Liver (tissue), 8 donors: ENCODE measurements at regions not wholly inside any gene's neighbourhood (a gene's known extent, or its start where the extent isn't known, plus 50 kb on each side); places are given as distances from the start of the nearest gene placed in this dataset.

Experiments used
- DNase-seq: peaks from one replicate; pipeline ENCODE4 v3.0.0-alpha.2; 2017; ENCODE audit warnings: low spot score
- H3K27ac ChIP-seq, 2 donors: one replicate each; pipeline ENCODE4 v1.7.0; 2013; ENCODE audit warnings: inconsistent platforms in 2 of 2, low read length in 2 of 2, control low read depth in 1 of 2, low read depth in 1 of 2, mild to moderate bottlenecking in 1 of 2
- H3K27me3 ChIP-seq, 4 donors: one replicate each; pipeline versions ENCODE4 v1.6.1 to v1.7.0; 2013; ENCODE audit warnings: low read length in 3 of 4, inconsistent platforms in 1 of 4, mild to moderate bottlenecking in 1 of 4, moderate library complexity in 1 of 4; ENCODE audit not compliant: control insufficient read depth in 4 of 4, insufficient read depth in 4 of 4
- H3K36me3 ChIP-seq, 4 donors: one replicate each; pipeline versions ENCODE4 v1.6.1 to v1.7.0; 2013; ENCODE audit warnings: low read length in 3 of 4, mild to moderate bottlenecking in 3 of 4, low read depth in 1 of 4, moderate library complexity in 1 of 4; ENCODE audit not compliant: control insufficient read depth in 4 of 4, insufficient read depth in 3 of 4
- H3K4me1 ChIP-seq, 4 donors: one replicate each; pipeline versions ENCODE4 v1.6.1 to v1.7.0; 2013; ENCODE audit warnings: low read length in 3 of 4, mild to moderate bottlenecking in 3 of 4, moderate library complexity in 1 of 4; ENCODE audit not compliant: control insufficient read depth in 4 of 4, insufficient read depth in 4 of 4
- H3K4me3 ChIP-seq, 3 donors: one replicate each; pipeline versions ENCODE4 v1.6.1 to v1.7.0; 2013; ENCODE audit warnings: low read length in 3 of 3, control low read depth in 1 of 3, low read depth in 1 of 3, mild to moderate bottlenecking in 1 of 3
- H3K9ac ChIP-seq, 2 donors: one replicate each; pipeline ENCODE4 v1.7.0; 2013; ENCODE audit warnings: low read length in 2 of 2, mild to moderate bottlenecking in 2 of 2, moderate library complexity in 2 of 2, control low read depth in 1 of 2, low read depth in 1 of 2
- H3K9me3 ChIP-seq, 4 donors: one replicate each; pipeline versions ENCODE4 v1.6.1 to v1.7.0; 2013; ENCODE audit warnings: low read length in 3 of 4; ENCODE audit not compliant: control insufficient read depth in 4 of 4
- CTCF ChIP-seq: fragments of 150-350 bp; IDR thresholded peaks from 2 replicates; pipeline ENCODE4 v1.5.1; 2017; ENCODE audit warnings: improper control_type of control experiment, low read depth, low read length; ENCODE audit not compliant: missing input control
- EGR1 ChIP-seq, 2 donors: IDR thresholded peaks; 2 replicates each; pipeline ENCODE4 v1.6.1; 2016 to 2018; ENCODE audit warnings: antibody characterized with exemption in 2 of 2, low read depth in 2 of 2
- FOXA1 ChIP-seq: IDR thresholded peaks from 2 replicates; pipeline ENCODE4 v1.6.1; 2016; ENCODE audit warnings: antibody characterized with exemption
- FOXA2 ChIP-seq: IDR thresholded peaks from 2 replicates; pipeline ENCODE4 v1.6.1; 2016; ENCODE audit warnings: antibody characterized with exemption
- GABPA ChIP-seq, 2 donors: IDR thresholded peaks in 1 of 2; conservative IDR thresholded peaks in 1 of 2; 2 replicates each; pipeline ENCODE4 v1.6.1; 2016; ENCODE audit warnings: antibody characterized with exemption in 2 of 2, mild to moderate bottlenecking in 1 of 2, moderate library complexity in 1 of 2
- HNF4A ChIP-seq, 2 donors: conservative IDR thresholded peaks; 2 replicates each; pipeline ENCODE4 v1.6.1; 2016; ENCODE audit warnings: antibody characterized with exemption in 2 of 2, mild to moderate bottlenecking in 2 of 2
- HNF4G ChIP-seq: IDR thresholded peaks from 2 replicates; pipeline ENCODE4 v1.6.1; 2016; ENCODE audit warnings: antibody characterized with exemption
- JUND ChIP-seq, 2 donors: IDR thresholded peaks; 2 replicates each; pipeline ENCODE4 v1.6.1; 2016; ENCODE audit warnings: antibody characterized with exemption in 2 of 2
- NR2F2 ChIP-seq: IDR thresholded peaks from 2 replicates; pipeline ENCODE4 v1.6.1; 2016; ENCODE audit warnings: antibody characterized with exemption
- RAD21 ChIP-seq, 2 donors: IDR thresholded peaks; 2 replicates each; pipeline ENCODE4 v1.6.1; 2016; ENCODE audit warnings: antibody characterized with exemption in 2 of 2, mild to moderate bottlenecking in 2 of 2
- REST ChIP-seq: IDR thresholded peaks from 2 replicates; pipeline ENCODE4 v1.6.1; 2016; ENCODE audit warnings: antibody characterized with exemption, mild to moderate bottlenecking
- RXRA ChIP-seq, 2 donors: IDR thresholded peaks; 2 replicates each; pipeline ENCODE4 v1.6.1; 2017 to 2018; ENCODE audit warnings: antibody characterized with exemption in 2 of 2, mild to moderate bottlenecking in 1 of 2
- SP1 ChIP-seq: IDR thresholded peaks from 2 replicates; pipeline ENCODE4 v1.6.1; 2018; ENCODE audit warnings: antibody characterized with exemption, mild to moderate bottlenecking
- TAF1 ChIP-seq: conservative IDR thresholded peaks from 2 replicates; pipeline ENCODE4 v1.6.1; 2016; ENCODE audit warnings: antibody characterized with exemption, mild to moderate bottlenecking
- YY1 ChIP-seq: IDR thresholded peaks from 2 replicates; pipeline ENCODE4 v1.6.1; 2016; ENCODE audit warnings: antibody characterized with exemption, mild to moderate bottlenecking
- ZBTB33 ChIP-seq: IDR thresholded peaks from 2 replicates; pipeline ENCODE4 v1.6.1; 2016; ENCODE audit warnings: antibody characterized with exemption
- WGBS: extraction: QIAGEN DNeasy Blood & Tissue Kit; methylation state at CpG from one replicate; pipeline ENCODE4 v1.1.7; 2013; 5-methylcytosine and 5-hydroxymethylcytosine counted together
- TF ChIP-seq, protein P1 (sequence below): IDR thresholded peaks from 2 replicates; pipeline ENCODE4 v1.6.1; 2016; ENCODE audit warnings: antibody characterized with exemption
- donor health status: healthy.
- donor health status: healthy.
- donor health status: healthy.
- donor health status: healthy.
- donor health status: healthy.

GRCh38 chr3:95971573-95971972 lies 842.8 kb upstream of the EPHA6 start:
- no peaks in the 10 kb centered on the region for H3K4me1 ChIP-seq
- H3K27ac ChIP-seq = no peak overlapping the region
- no peak overlapping the region for H3K4me3 ChIP-seq
- 83% methylated on average over 2 of the region's 2 CpGs for WGBS
- DNase-seq = no peak
- TF ChIP-seq CTCF (no peak), ZBTB33 (no peak), SP1 (no peak), HNF4G (no peak), FOXA1 (no peak), HNF4A (conservative IDR thresholded peaks at IDR 0.05) (no peak), YY1 (no peak), FOXA2 (no peak), REST (no peak), JUND (IDR thresholded peaks at IDR 0.05) (no peak), GABPA (IDR thresholded peaks at IDR 0.05 in 1 of 2, conservative IDR thresholded peaks at IDR 0.05 in 1 of 2) (no peak), TAF1 (no peak), RAD21 (IDR thresholded peaks at IDR 0.05) (no peak), RXRA (IDR thresholded peaks at IDR 0.05) (no peak), NR2F2 (no peak), EGR1 (IDR thresholded peaks at IDR 0.05; ENCODE audit: low read depth in 2 of 2) (no peak)
- TF ChIP-seq, protein P1, sequence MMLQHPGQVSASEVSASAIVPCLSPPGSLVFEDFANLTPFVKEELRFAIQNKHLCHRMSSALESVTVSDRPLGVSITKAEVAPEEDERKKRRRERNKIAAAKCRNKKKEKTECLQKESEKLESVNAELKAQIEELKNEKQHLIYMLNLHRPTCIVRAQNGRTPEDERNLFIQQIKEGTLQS = no peak
- no peaks in the 10 kb centered on the region for H3K36me3 ChIP-seq
- H3K9ac ChIP-seq = no peak overlapping the region
- H3K27me3 ChIP-seq = no peaks in the 10 kb centered on the region
- no peaks in the 10 kb centered on the region for H3K9me3 ChIP-seq

DNA sequence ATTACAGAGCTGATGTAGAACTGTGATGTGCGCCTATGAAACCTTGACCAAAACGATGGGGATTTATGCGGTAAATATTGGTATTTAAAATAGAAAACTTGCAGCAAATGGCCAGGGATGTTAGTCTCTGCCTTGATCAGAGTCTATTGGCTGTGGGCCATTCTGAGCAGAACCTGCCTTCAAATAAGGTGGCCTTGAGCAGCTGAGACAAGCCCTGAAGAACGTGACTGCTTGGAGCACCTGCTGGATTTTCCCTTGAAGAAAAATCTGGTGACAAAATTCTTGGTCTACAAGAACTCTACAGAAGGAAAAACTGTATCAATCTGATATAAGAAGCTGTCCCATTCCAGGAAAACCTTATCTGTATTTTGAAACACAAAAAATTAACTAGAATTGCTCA lies 820.1 kb upstream of the EPHA6 start:
- WGBS = 75% methylated on average over 4 of the region's 4 CpGs
- H3K27ac ChIP-seq = no peak overlapping the region
- H3K27me3 ChIP-seq = no peaks in the 10 kb centered on the region
- no peak overlapping the region for H3K4me3 ChIP-seq
- no peaks in the 10 kb centered on the region for H3K36me3 ChIP-seq
- DNase-seq = no peak
- no peaks in the 10 kb centered on the region for H3K9me3 ChIP-seq
- no peak overlapping the region for H3K9ac ChIP-seq
- H3K4me1 ChIP-seq = no peaks in the 10 kb centered on the region
- TF ChIP-seq SP1 = no peak
- TF ChIP-seq FOXA2 = no peak
- TF ChIP-seq CTCF = no peak
- no peak for TF ChIP-seq YY1
- TF ChIP-seq FOXA1 = no peak
- no peak for TF ChIP-seq JUND (IDR thresholded peaks at IDR 0.05)
- no peak for TF ChIP-seq REST
- TF ChIP-seq RXRA (IDR thresholded peaks at IDR 0.05) = no peak
- TF ChIP-seq GABPA (IDR thresholded peaks at IDR 0.05 in 1 of 2, conservative IDR thresholded peaks at IDR 0.05 in 1 of 2) = no peak
- TF ChIP-seq HNF4A (conservative IDR thresholded peaks at IDR 0.05) = no peak
- TF ChIP-seq TAF1 = no peak
- no peak for TF ChIP-seq EGR1 (IDR thresholded peaks at IDR 0.05; ENCODE audit: low read depth in 2 of 2)
- TF ChIP-seq RAD21 (IDR thresholded peaks at IDR 0.05) = no peak
